ENCODE measurements at regions not wholly inside any gene's neighbourhood (a gene's known extent, or its start where the extent isn't known, plus 50 kb on each side); places are given as distances from the start of the nearest gene placed in this dataset.

- Mint-ChIP-seq H3K4me1 (no peaks in the 10 kb centered on the region), H3K27ac (no peak overlapping the region), H3K36me3 (no peaks in the 10 kb centered on the region), H3K27me3 (peaks cover 8% of the 10 kb centered on the region), H3K9me3 (peaks cover 0 to 12% (median 0%) of the 10 kb centered on the region in 7 donors), H3K4me3 (no peak overlapping the region)
- H3K4me3 ChIP-seq (ENCODE audit: low read depth, low read length), result no peak overlapping the region
- H3K27ac ChIP-seq (ENCODE audit: insufficient read depth, low read length, poor library complexity, severe bottlenecking), result no peak overlapping the region
- ATAC-seq (ENCODE audit: low read depth in 2 of 2) (no peak), DNase-seq (no peak)
- H3K9me3 ChIP-seq (ENCODE audit: control insufficient read depth in 2 of 2, low read length in 2 of 2), result no peaks in the 10 kb centered on the region
- no peaks in the 10 kb centered on the region for H3K36me3 ChIP-seq (ENCODE audit: control insufficient read depth, insufficient read depth, low read length)
- peaks cover 5% of the 10 kb centered on the region for H3K27me3 ChIP-seq (ENCODE audit: control insufficient read depth, insufficient read depth, low read length)
- H3K4me1 ChIP-seq (ENCODE audit: control insufficient read depth, insufficient read depth, low read length, poor library complexity, severe bottlenecking), result no peaks in the 10 kb centered on the region
These were observed 131.9 kb downstream of the EDEM1 start for GRCh38 chr3:5319454-5319853.

GRCh38 chr3:5321666-5322340 is 134.3 kb downstream of the EDEM1 start:
- Histone ChIP-seq H3K4me3 (ENCODE audit: low read depth, low read length) (no peak overlapping the region), H3K9me3 (ENCODE audit: control insufficient read depth in 2 of 2, low read length in 2 of 2) (no peaks in the 10 kb centered on the region), H3K27ac (ENCODE audit: insufficient read depth, low read length, poor library complexity, severe bottlenecking) (no peak overlapping the region), H3K36me3 (ENCODE audit: control insufficient read depth, insufficient read depth, low read length) (no peaks in the 10 kb centered on the region), H3K4me1 (ENCODE audit: control insufficient read depth, insufficient read depth, low read length, poor library complexity, severe bottlenecking) (no peaks in the 10 kb centered on the region), H3K27me3 (ENCODE audit: control insufficient read depth, insufficient read depth, low read length) (peaks cover 3% of the 10 kb centered on the region)
- H3K27me3 Mint-ChIP-seq, result peaks cover 8% of the 10 kb centered on the region
- no peak overlapping the region for H3K27ac Mint-ChIP-seq
- no peak overlapping the region for H3K4me3 Mint-ChIP-seq
- H3K36me3 Mint-ChIP-seq, result no peaks in the 10 kb centered on the region
- H3K9me3 Mint-ChIP-seq, result peaks cover 0 to 12% (median 0%) of the 10 kb centered on the region in 7 donors
- ATAC-seq (ENCODE audit: low read depth in 2 of 2) (no peak), DNase-seq (no peak)
- H3K4me1 Mint-ChIP-seq, result no peaks in the 10 kb centered on the region

GRCh38 chr3:5324780-5325179 is 137.3 kb downstream of the EDEM1 start:
- Histone ChIP-seq H3K4me1 (ENCODE audit: control insufficient read depth, insufficient read depth, low read length, poor library complexity, severe bottlenecking) (no peaks in the 10 kb centered on the region), H3K27ac (ENCODE audit: insufficient read depth, low read length, poor library complexity, severe bottlenecking) (no peak overlapping the region), H3K4me3 (ENCODE audit: low read depth, low read length) (no peak overlapping the region), H3K27me3 (ENCODE audit: control insufficient read depth, insufficient read depth, low read length) (peaks cover 2% of the 10 kb centered on the region), H3K9me3 (ENCODE audit: control insufficient read depth in 2 of 2, low read length in 2 of 2) (no peaks in the 10 kb centered on the region), H3K36me3 (ENCODE audit: control insufficient read depth, insufficient read depth, low read length) (no peaks in the 10 kb centered on the region)
- peaks cover 4% of the 10 kb centered on the region for H3K27me3 Mint-ChIP-seq
- DNase-seq, result no peak
- peaks cover 0 to 5% (median 0%) of the 10 kb centered on the region in 7 donors for H3K9me3 Mint-ChIP-seq
- H3K27ac Mint-ChIP-seq, result no peak overlapping the region
- H3K4me1 Mint-ChIP-seq, result no peaks in the 10 kb centered on the region
- no peaks in the 10 kb centered on the region for H3K36me3 Mint-ChIP-seq
- no peak overlapping the region for H3K4me3 Mint-ChIP-seq
- ATAC-seq (ENCODE audit: low read depth in 2 of 2), result no peak

GRCh38 chr3:5330152-5330810 is 142.8 kb downstream of the EDEM1 start:
- H3K36me3 Mint-ChIP-seq, result no peaks in the 10 kb centered on the region
- ATAC-seq (ENCODE audit: low read depth in 2 of 2) (peak in 1 of 2 donors; percentile 11), DNase-seq (peak in 1 of 3 donors; percentile 1)
- peaks cover 0 to 4% (median 0%) of the 10 kb centered on the region in 7 donors for H3K9me3 Mint-ChIP-seq
- Histone ChIP-seq H3K4me1 (ENCODE audit: control insufficient read depth, insufficient read depth, low read length, poor library complexity, severe bottlenecking) (no peaks in the 10 kb centered on the region), H3K4me3 (ENCODE audit: low read depth, low read length) (no peak overlapping the region), H3K27ac (ENCODE audit: insufficient read depth, low read length, poor library complexity, severe bottlenecking) (no peak overlapping the region), H3K9me3 (ENCODE audit: control insufficient read depth in 2 of 2, low read length in 2 of 2) (no peaks in the 10 kb centered on the region), H3K27me3 (ENCODE audit: control insufficient read depth, insufficient read depth, low read length) (no peaks in the 10 kb centered on the region), H3K36me3 (ENCODE audit: control insufficient read depth, insufficient read depth, low read length) (no peaks in the 10 kb centered on the region)
- no peaks in the 10 kb centered on the region for H3K4me1 Mint-ChIP-seq
- no peaks in the 10 kb centered on the region for H3K27me3 Mint-ChIP-seq
- H3K4me3 Mint-ChIP-seq, result no peak overlapping the region
- H3K27ac Mint-ChIP-seq, result no peak overlapping the region

- DNase-seq, result no peak
- Mint-ChIP-seq H3K9me3 (peaks cover 0 to 4% (median 0%) of the 10 kb centered on the region in 7 donors), H3K27ac (no peak overlapping the region), H3K4me3 (no peak overlapping the region), H3K4me1 (no peaks in the 10 kb centered on the region), H3K36me3 (no peaks in the 10 kb centered on the region), H3K27me3 (no peaks in the 10 kb centered on the region)
- Histone ChIP-seq H3K4me1 (ENCODE audit: control insufficient read depth, insufficient read depth, low read length, poor library complexity, severe bottlenecking) (no peaks in the 10 kb centered on the region), H3K4me3 (ENCODE audit: low read depth, low read length) (no peak overlapping the region), H3K27ac (ENCODE audit: insufficient read depth, low read length, poor library complexity, severe bottlenecking) (no peak overlapping the region), H3K27me3 (ENCODE audit: control insufficient read depth, insufficient read depth, low read length) (no peaks in the 10 kb centered on the region), H3K9me3 (ENCODE audit: control insufficient read depth in 2 of 2, low read length in 2 of 2) (no peaks in the 10 kb centered on the region), H3K36me3 (ENCODE audit: control insufficient read depth, insufficient read depth, low read length) (no peaks in the 10 kb centered on the region)
- no peak for ATAC-seq (ENCODE audit: low read depth in 2 of 2)
These were observed 144.2 kb downstream of the EDEM1 start for GRCh38 chr3:5331567-5332269.

GRCh38 chr3:5332270-5332956 is 144.9 kb downstream of the EDEM1 start:
- Histone ChIP-seq H3K36me3 (ENCODE audit: control insufficient read depth, insufficient read depth, low read length) (no peaks in the 10 kb centered on the region), H3K27me3 (ENCODE audit: control insufficient read depth, insufficient read depth, low read length) (no peaks in the 10 kb centered on the region), H3K9me3 (ENCODE audit: control insufficient read depth in 2 of 2, low read length in 2 of 2) (no peaks in the 10 kb centered on the region), H3K27ac (ENCODE audit: insufficient read depth, low read length, poor library complexity, severe bottlenecking) (no peak overlapping the region), H3K4me1 (ENCODE audit: control insufficient read depth, insufficient read depth, low read length, poor library complexity, severe bottlenecking) (no peaks in the 10 kb centered on the region), H3K4me3 (ENCODE audit: low read depth, low read length) (no peak overlapping the region)
- Mint-ChIP-seq H3K4me1 (no peaks in the 10 kb centered on the region), H3K9me3 (peaks cover 0 to 4% (median 0%) of the 10 kb centered on the region in 7 donors), H3K4me3 (no peak overlapping the region), H3K36me3 (no peaks in the 10 kb centered on the region), H3K27ac (no peak overlapping the region), H3K27me3 (no peaks in the 10 kb centered on the region)
- DNase-seq (no peak), ATAC-seq (ENCODE audit: low read depth in 2 of 2) (no peak)

- Mint-ChIP-seq H3K9me3 (peaks cover 0 to 1% (median 0%) of the 10 kb centered on the region in 7 donors), H3K27me3 (peaks cover 5% of the 10 kb centered on the region), H3K36me3 (no peaks in the 10 kb centered on the region), H3K27ac (no peak overlapping the region), H3K4me1 (no peaks in the 10 kb centered on the region), H3K4me3 (no peak overlapping the region)
- Histone ChIP-seq H3K9me3 (ENCODE audit: control insufficient read depth in 2 of 2, low read length in 2 of 2) (no peaks in the 10 kb centered on the region), H3K4me3 (ENCODE audit: low read depth, low read length) (no peak overlapping the region), H3K36me3 (ENCODE audit: control insufficient read depth, insufficient read depth, low read length) (no peaks in the 10 kb centered on the region), H3K27ac (ENCODE audit: insufficient read depth, low read length, poor library complexity, severe bottlenecking) (no peak overlapping the region), H3K27me3 (ENCODE audit: control insufficient read depth, insufficient read depth, low read length) (no peaks in the 10 kb centered on the region), H3K4me1 (ENCODE audit: control insufficient read depth, insufficient read depth, low read length, poor library complexity, severe bottlenecking) (no peaks in the 10 kb centered on the region)
- ATAC-seq (ENCODE audit: low read depth in 2 of 2), result no peak
- DNase-seq, result no peak
These were observed 152.5 kb downstream of the EDEM1 start for GRCh38 chr3:5339967-5340535.

Measured in CD4-positive, CD25-positive, alpha-beta regulatory T cell (primary cell).